ENCODE measurements at regions not wholly inside any gene's neighbourhood (a gene's known extent, or its start where the extent isn't known, plus 50 kb on each side); places are given as distances from the start of the nearest gene placed in this dataset.

GRCh38 chr4:134393592-134393991 lies 192.0 kb upstream of the PABPC4L start:
- TF ChIP-seq EZH2 (IDR thresholded peaks at IDR 0.05; ENCODE audit: insufficient read depth, poor library complexity, severe bottlenecking) = no peak
- no peak for TF ChIP-seq EZH2phosphoT487 (IDR thresholded peaks at IDR 0.05; ENCODE audit: insufficient read depth, low read depth)

Data from GM23248 (cell line).